Fibroblast of villous mesenchyme (primary cell): ENCODE measurements at regions not wholly inside any gene's neighbourhood (a gene's known extent, or its start where the extent isn't known, plus 50 kb on each side); places are given as distances from the start of the nearest gene placed in this dataset.

Experiments used
- DNase-seq: peaks from one replicate; pipeline ENCODE4 v3.0.0-alpha.2; 2010; ENCODE audit warnings: low read depth
- H3K4me3 ChIP-seq: 2 replicates; pipeline ENCODE4 v1.5.1; 2011; ENCODE audit warnings: low read depth, mild to moderate bottlenecking, low read length
- CTCF ChIP-seq: IDR thresholded peaks from 2 replicates; pipeline ENCODE4 v1.5.1; 2012; ENCODE audit warnings: low read depth, mild to moderate bottlenecking, low read length; ENCODE audit not compliant: insufficient read depth

- no peak for DNase-seq
- no peak overlapping the region for H3K4me3 ChIP-seq
- no peak for TF ChIP-seq CTCF
Measured at GRCh38 chrX:13906093-13906492, 89.2 kb upstream of the GPM6B start.

- no peak for DNase-seq
Measured at GRCh38 chrX:13903405-13903804, 86.5 kb upstream of the GPM6B start.

GRCh38 chrX:13902406-13902805 lies 85.5 kb upstream of the GPM6B start:
- no peak for DNase-seq
- H3K4me3 ChIP-seq: no peak overlapping the region
- no peak for TF ChIP-seq CTCF

More at GRCh38 chrX:13903405-13903804, 86.5 kb upstream of the GPM6B start:
- TF ChIP-seq CTCF: no peak
- H3K4me3 ChIP-seq: no peak overlapping the region

GRCh38 chrX:13901354-13901753 lies 84.5 kb upstream of the GPM6B start:
- no peak overlapping the region for H3K4me3 ChIP-seq
- TF ChIP-seq CTCF: no peak
- DNase-seq: no peak

- DNase-seq: no peak
- TF ChIP-seq CTCF: no peak
- no peak overlapping the region for H3K4me3 ChIP-seq
Measured at GRCh38 chrX:13900351-13900750, 83.5 kb upstream of the GPM6B start.

GRCh38 chrX:13899607-13900006 lies 82.7 kb upstream of the GPM6B start:
- TF ChIP-seq CTCF: no peak
- no peak overlapping the region for H3K4me3 ChIP-seq
- peak; percentile 34 for DNase-seq

GRCh38 chrX:13898603-13899002 lies 81.7 kb upstream of the GPM6B start:
- no peak for DNase-seq
- TF ChIP-seq CTCF: no peak
- no peak overlapping the region for H3K4me3 ChIP-seq
